ENCODE measurements at regions not wholly inside any gene's neighbourhood (a gene's known extent, or its start where the extent isn't known, plus 50 kb on each side); places are given as distances from the start of the nearest gene placed in this dataset.

GRCh38 chr10:108014145-108014901 is 849.8 kb upstream of the SORCS1 start:
- TF ChIP-seq CTCF (IDR thresholded peaks at IDR 0.05; ENCODE audit: low read depth, low read length, missing control alignments), result no peak

GRCh38 chr10:108005627-108006026 is 841.1 kb upstream of the SORCS1 start:
- no peak overlapping the region for H3K4me3 ChIP-seq (replicated peaks; ENCODE audit: low read depth, low read length)
- no peak for TF ChIP-seq CTCF (IDR thresholded peaks at IDR 0.05; ENCODE audit: low read depth, low read length, missing control alignments)
- DNase-seq (ENCODE audit: extremely low read depth, low read depth), result no peak

More at GRCh38 chr10:108014145-108014901, 849.8 kb upstream of the SORCS1 start:
- no peak for DNase-seq (ENCODE audit: extremely low read depth, low read depth)
- H3K4me3 ChIP-seq (replicated peaks; ENCODE audit: low read depth, low read length), result no peak overlapping the region

GRCh38 chr10:108003576-108003975 is 839.1 kb upstream of the SORCS1 start:
- TF ChIP-seq CTCF (IDR thresholded peaks at IDR 0.05; ENCODE audit: low read depth, low read length, missing control alignments), result no peak
- H3K4me3 ChIP-seq (replicated peaks; ENCODE audit: low read depth, low read length), result no peak overlapping the region
- no peak for DNase-seq (ENCODE audit: extremely low read depth, low read depth)

GRCh38 chr10:108003061-108003460 is 838.6 kb upstream of the SORCS1 start:
- DNase-seq (ENCODE audit: extremely low read depth, low read depth), result no peak
- no peak for TF ChIP-seq CTCF (IDR thresholded peaks at IDR 0.05; ENCODE audit: low read depth, low read length, missing control alignments)
- no peak overlapping the region for H3K4me3 ChIP-seq (replicated peaks; ENCODE audit: low read depth, low read length)

GRCh38 chr10:108000365-108000764 is 835.9 kb upstream of the SORCS1 start:
- TF ChIP-seq CTCF (IDR thresholded peaks at IDR 0.05; ENCODE audit: low read depth, low read length, missing control alignments), result no peak
- H3K4me3 ChIP-seq (replicated peaks; ENCODE audit: low read depth, low read length), result no peak overlapping the region
- DNase-seq (ENCODE audit: extremely low read depth, low read depth), result no peak

- TF ChIP-seq CTCF (IDR thresholded peaks at IDR 0.05; ENCODE audit: low read depth, low read length, missing control alignments), result no peak
- DNase-seq (ENCODE audit: extremely low read depth, low read depth), result no peak
These were observed 830.2 kb upstream of the SORCS1 start for GRCh38 chr10:107994621-107995270.

More at GRCh38 chr10:107994621-107995270, 830.2 kb upstream of the SORCS1 start:
- H3K4me3 ChIP-seq (replicated peaks; ENCODE audit: low read depth, low read length), result no peak overlapping the region
